NB4 (cell line): ENCODE measurements at regions not wholly inside any gene's neighbourhood (a gene's known extent, or its start where the extent isn't known, plus 50 kb on each side); places are given as distances from the start of the nearest gene placed in this dataset.

Experiments used
- DNase-seq: peaks from one replicate; pipeline ENCODE4 v3.0.0; 2010; ENCODE audit warnings: low read depth
- H3K4me3 ChIP-seq: one replicate; pipeline ENCODE4 v1.5.1; 2011; ENCODE audit warnings: mild to moderate bottlenecking, low read depth, low read length, moderate library complexity
- CTCF ChIP-seq: IDR thresholded peaks from one replicate; pipeline ENCODE4 v1.5.1; 2012; ENCODE audit warnings: low read depth, low read length
- MAX ChIP-seq: IDR thresholded peaks from 2 replicates; pipeline ENCODE4 v1.6.1; 2011; ENCODE audit warnings: low read depth, low read length
- MYC ChIP-seq: IDR thresholded peaks from 2 replicates; pipeline ENCODE4 v1.6.1; 2011; ENCODE audit warnings: low read depth, low read length
- POLR2A ChIP-seq: IDR thresholded peaks from 2 replicates; pipeline ENCODE4 v1.6.1; 2011; ENCODE audit warnings: mild to moderate bottlenecking; ENCODE audit not compliant: insufficient read length; ENCODE audit errors: extremely low read depth

- TF ChIP-seq MAX: no peak
- TF ChIP-seq CTCF: no peak
- no peak for TF ChIP-seq POLR2A
- TF ChIP-seq MYC: no peak
- no peak overlapping the region for H3K4me3 ChIP-seq
- no peak for DNase-seq
Observed at GRCh38 chr16:80489173-80489572, 51.6 kb upstream of the DYNLRB2 start.

- H3K4me3 ChIP-seq: no peak overlapping the region
- no peak for DNase-seq
- no peak for TF ChIP-seq MAX
- TF ChIP-seq MYC: no peak
- no peak for TF ChIP-seq POLR2A
- no peak for TF ChIP-seq CTCF
Observed at GRCh38 chr16:80488167-80488566, 52.6 kb upstream of the DYNLRB2 start.

- H3K4me3 ChIP-seq: no peak overlapping the region
- TF ChIP-seq MAX: no peak
- TF ChIP-seq CTCF: no peak
- no peak for TF ChIP-seq MYC
- TF ChIP-seq POLR2A: no peak
- no peak for DNase-seq
Observed at GRCh38 chr16:80480664-80481063, 60.1 kb upstream of the DYNLRB2 start.

- no peak overlapping the region for H3K4me3 ChIP-seq
- no peak for DNase-seq
- no peak for TF ChIP-seq CTCF
- no peak for TF ChIP-seq MAX
- no peak for TF ChIP-seq MYC
- no peak for TF ChIP-seq POLR2A
Observed at GRCh38 chr16:80477838-80478237, 63.0 kb upstream of the DYNLRB2 start.

GRCh38 chr16:80468029-80468428 is 72.8 kb upstream of the DYNLRB2 start:
- TF ChIP-seq MAX: no peak
- no peak for TF ChIP-seq CTCF
- TF ChIP-seq MYC: no peak
- TF ChIP-seq POLR2A: no peak
- no peak for DNase-seq
- no peak overlapping the region for H3K4me3 ChIP-seq
